GM12878 (cell line): ENCODE measurements at regions not wholly inside any gene's neighbourhood (a gene's known extent, or its start where the extent isn't known, plus 50 kb on each side); places are given as distances from the start of the nearest gene placed in this dataset.

Experiments used
- EGR1 ChIP-seq, 2 experiments: IDR thresholded peaks; 1 replicate in 1 of 2; 2 replicates in 1 of 2; pipeline ENCODE4 v1.6.1; 2011 to 2012; ENCODE audit warnings: low read depth in 2 of 2, low read length in 2 of 2, borderline replicate concordance in 1 of 2, mild to moderate bottlenecking in 1 of 2, moderate library complexity in 1 of 2
- ETV6 ChIP-seq, 2 experiments: fragments of 450-650 bp in 1 of 2; IDR thresholded peaks in 1 of 2; conservative IDR thresholded peaks in 1 of 2; 2 replicates each; pipeline ENCODE4 v1.6.1; 2014; ENCODE audit warnings: antibody characterized with exemption in 1 of 2, borderline replicate concordance in 1 of 2, low read depth in 1 of 2, mild to moderate bottlenecking in 1 of 2, moderate library complexity in 1 of 2
- FOXM1 ChIP-seq: IDR thresholded peaks from 2 replicates; pipeline ENCODE4 v1.6.1; 2012; ENCODE audit warnings: low read depth, mild to moderate bottlenecking, inconsistent platforms, low read length, moderate library complexity
- GABPA ChIP-seq: IDR thresholded peaks from 2 replicates; pipeline ENCODE4 v1.6.1; 2014; ENCODE audit warnings: antibody characterized with exemption, low read depth, mild to moderate bottlenecking, inconsistent platforms
- GATAD2B ChIP-seq: fragments of 450-650 bp; conservative IDR thresholded peaks from 2 replicates; pipeline ENCODE4 v1.6.1; 2017; ENCODE audit warnings: low read depth, mild to moderate bottlenecking, moderate library complexity
- IKZF1 ChIP-seq: fragments of 450-650 bp; conservative IDR thresholded peaks from 2 replicates; pipeline ENCODE4 v1.6.1; 2017; ENCODE audit warnings: antibody characterized with exemption, mild to moderate bottlenecking
- IRF4 ChIP-seq: IDR thresholded peaks from 2 replicates; pipeline ENCODE4 v1.6.1; 2011; ENCODE audit warnings: low read depth, low read length
- JUND ChIP-seq: IDR thresholded peaks from 2 replicates; pipeline ENCODE4 v1.6.1; 2012; ENCODE audit warnings: low read depth, mild to moderate bottlenecking, low read length, improper control_type of control experiment, moderate library complexity
- KAT2A ChIP-seq: conservative IDR thresholded peaks from 2 replicates; pipeline ENCODE4 v1.6.1; 2011; ENCODE audit warnings: low read depth, low read length; ENCODE audit not compliant: control insufficient read depth
- MTA2 ChIP-seq: fragments of 450-650 bp; IDR thresholded peaks from 2 replicates; pipeline ENCODE4 v1.6.1; 2016; ENCODE audit warnings: low read depth, mild to moderate bottlenecking, moderate library complexity
- PML ChIP-seq: IDR thresholded peaks from 2 replicates; pipeline ENCODE4 v1.6.1; 2012; ENCODE audit warnings: low read length, inconsistent platforms
- POU2F2 ChIP-seq: IDR thresholded peaks from 3 replicates; pipeline ENCODE4 v1.6.1; 2011; ENCODE audit warnings: low read depth, mild to moderate bottlenecking, low read length, borderline replicate concordance
- RAD51 ChIP-seq: fragments of 450-650 bp; IDR thresholded peaks from 2 replicates; pipeline ENCODE4 v1.6.1; 2016; ENCODE audit warnings: moderate library complexity, mild to moderate bottlenecking, inconsistent platforms
- RBBP5 ChIP-seq: fragments of 200-600 bp; sonication (generic); conservative IDR thresholded peaks from 2 replicates; pipeline ENCODE4 v1.6.1; 2016
- SP1 ChIP-seq: IDR thresholded peaks from one replicate; pipeline ENCODE4 v1.6.1; 2011; ENCODE audit warnings: low read depth, low read length
- ZBED1 ChIP-seq: IDR thresholded peaks from 2 replicates; pipeline ENCODE4 v1.6.1; 2016; ENCODE audit warnings: borderline replicate concordance
- ZBTB40 ChIP-seq: fragments of 450-650 bp; IDR thresholded peaks from 2 replicates; pipeline ENCODE4 v1.6.1; 2016; ENCODE audit warnings: mild to moderate bottlenecking, moderate library complexity, borderline replicate concordance
- ZNF207 ChIP-seq: fragments of 450-650 bp; IDR thresholded peaks from 2 replicates; pipeline ENCODE4 v1.6.1; 2014; ENCODE audit warnings: antibody characterized with exemption, mild to moderate bottlenecking, borderline replicate concordance
- ZNF217 ChIP-seq: fragments of 450-650 bp; IDR thresholded peaks from 2 replicates; pipeline ENCODE4 v1.6.1; 2017; ENCODE audit warnings: antibody characterized with exemption, mild to moderate bottlenecking
- TF ChIP-seq, protein P1 (sequence below): fragments of 450-650 bp; IDR thresholded peaks from 2 replicates; pipeline ENCODE4 v1.6.1; 2017; ENCODE audit warnings: antibody characterized with exemption, mild to moderate bottlenecking, moderate library complexity
- TF ChIP-seq, protein P2 (sequence below), 3 experiments: IDR thresholded peaks in 2 of 3; conservative IDR thresholded peaks in 1 of 3; 2 replicates each; pipeline ENCODE4 v1.5.1; 2011; ENCODE audit warnings: low read depth in 3 of 3, low read length in 3 of 3, mild to moderate bottlenecking in 3 of 3, control low read depth in 2 of 3, moderate library complexity in 2 of 3, inconsistent platforms in 1 of 3, mixed read lengths in 1 of 3; ENCODE audit not compliant: control insufficient read depth in 2 of 3, insufficient read depth in 1 of 3; ENCODE audit errors: extremely low read depth in 1 of 3

DNA sequence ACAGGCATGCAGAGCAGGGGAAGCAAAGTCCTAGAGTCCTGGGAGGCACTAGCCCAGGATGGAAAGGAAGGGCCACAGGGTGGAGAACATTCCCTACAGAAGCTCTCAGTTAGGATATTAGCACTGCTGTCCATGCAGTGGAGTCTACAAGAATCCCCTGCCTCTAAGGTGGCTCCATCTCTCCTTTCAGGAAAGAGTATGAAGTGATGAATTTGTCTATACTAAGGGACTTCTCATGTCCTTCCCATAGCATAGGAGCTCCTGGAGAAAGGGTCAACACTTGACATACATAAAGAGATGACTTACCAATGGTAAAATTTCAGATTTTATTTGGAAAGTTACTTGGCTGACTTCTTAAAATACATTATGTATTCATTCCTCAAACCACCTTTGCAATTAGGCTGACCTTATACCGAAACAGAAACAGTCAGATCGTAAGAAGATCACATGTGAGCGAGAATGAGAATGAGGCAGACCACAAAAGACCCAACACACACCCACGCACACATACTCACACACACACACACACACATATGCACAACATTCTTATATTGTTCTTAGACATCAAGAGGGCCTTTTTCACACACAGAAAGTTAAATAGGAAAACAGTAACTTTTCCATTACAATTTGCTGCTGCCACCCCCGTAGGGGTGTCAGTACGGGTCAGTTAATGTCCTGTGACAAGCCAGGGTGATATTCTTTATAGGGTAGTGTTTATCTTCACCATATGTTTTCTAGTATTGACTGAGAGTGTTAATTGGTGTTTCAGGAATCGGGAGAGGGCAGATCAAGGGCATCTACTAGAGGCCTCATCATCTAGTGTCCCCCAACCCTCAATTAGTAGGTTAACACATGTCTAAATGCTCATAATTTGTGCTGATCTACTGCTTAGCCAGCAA lies 159.4 kb downstream of the FAXC start (continued):
- TF ChIP-seq SP1 (peak; percentile 44), ZNF207 (no peak), RBBP5 (no peak), POU2F2 (peak; percentile 74; the same call in 2 of the 3 replicates), PML (peak; percentile 68; the same call in 1 of the 2 replicates), GATAD2B (peak; percentile 43; the same call in 1 of the 2 replicates), ZBTB40 (0 out of 2 replicates have a peak, but pooled peaks have one; percentile 9), FOXM1 (peak; percentile 86), MTA2 (peak; percentile 99), ETV6 (conservative IDR thresholded peaks at IDR 0.05 in 1 of 2, IDR thresholded peaks at IDR 0.05 in 1 of 2; ENCODE audit: borderline replicate concordance in 1 of 2, low read depth in 1 of 2) (peak in 1 of 2 experiments; percentile 62; a peak in 2 of 4 replicates), EGR1 (IDR thresholded peaks at IDR 0.05; ENCODE audit: borderline replicate concordance in 1 of 2, low read depth in 2 of 2, low read length in 2 of 2) (peak in 1 of 2 experiments; percentile 97; a peak in 2 of 3 replicates), GABPA (peak; percentile 73), RAD51 (peak; percentile 70), IRF4 (peak; percentile 98), IKZF1 (peak; percentile 85), ZNF217 (peak; percentile 82; the same call in 1 of the 2 replicates), JUND (peak; percentile 62; the same call in 1 of the 2 replicates), ZBED1 (peak; percentile 61; the same call in 1 of the 2 replicates), KAT2A (no peak)
- TF ChIP-seq, protein P1, sequence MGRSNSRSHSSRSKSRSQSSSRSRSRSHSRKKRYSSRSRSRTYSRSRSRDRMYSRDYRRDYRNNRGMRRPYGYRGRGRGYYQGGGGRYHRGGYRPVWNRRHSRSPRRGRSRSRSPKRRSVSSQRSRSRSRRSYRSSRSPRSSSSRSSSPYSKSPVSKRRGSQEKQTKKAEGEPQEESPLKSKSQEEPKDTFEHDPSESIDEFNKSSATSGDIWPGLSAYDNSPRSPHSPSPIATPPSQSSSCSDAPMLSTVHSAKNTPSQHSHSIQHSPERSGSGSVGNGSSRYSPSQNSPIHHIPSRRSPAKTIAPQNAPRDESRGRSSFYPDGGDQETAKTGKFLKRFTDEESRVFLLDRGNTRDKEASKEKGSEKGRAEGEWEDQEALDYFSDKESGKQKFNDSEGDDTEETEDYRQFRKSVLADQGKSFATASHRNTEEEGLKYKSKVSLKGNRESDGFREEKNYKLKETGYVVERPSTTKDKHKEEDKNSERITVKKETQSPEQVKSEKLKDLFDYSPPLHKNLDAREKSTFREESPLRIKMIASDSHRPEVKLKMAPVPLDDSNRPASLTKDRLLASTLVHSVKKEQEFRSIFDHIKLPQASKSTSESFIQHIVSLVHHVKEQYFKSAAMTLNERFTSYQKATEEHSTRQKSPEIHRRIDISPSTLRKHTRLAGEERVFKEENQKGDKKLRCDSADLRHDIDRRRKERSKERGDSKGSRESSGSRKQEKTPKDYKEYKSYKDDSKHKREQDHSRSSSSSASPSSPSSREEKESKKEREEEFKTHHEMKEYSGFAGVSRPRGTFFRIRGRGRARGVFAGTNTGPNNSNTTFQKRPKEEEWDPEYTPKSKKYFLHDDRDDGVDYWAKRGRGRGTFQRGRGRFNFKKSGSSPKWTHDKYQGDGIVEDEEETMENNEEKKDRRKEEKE = no peak
- TF ChIP-seq, protein P2, sequence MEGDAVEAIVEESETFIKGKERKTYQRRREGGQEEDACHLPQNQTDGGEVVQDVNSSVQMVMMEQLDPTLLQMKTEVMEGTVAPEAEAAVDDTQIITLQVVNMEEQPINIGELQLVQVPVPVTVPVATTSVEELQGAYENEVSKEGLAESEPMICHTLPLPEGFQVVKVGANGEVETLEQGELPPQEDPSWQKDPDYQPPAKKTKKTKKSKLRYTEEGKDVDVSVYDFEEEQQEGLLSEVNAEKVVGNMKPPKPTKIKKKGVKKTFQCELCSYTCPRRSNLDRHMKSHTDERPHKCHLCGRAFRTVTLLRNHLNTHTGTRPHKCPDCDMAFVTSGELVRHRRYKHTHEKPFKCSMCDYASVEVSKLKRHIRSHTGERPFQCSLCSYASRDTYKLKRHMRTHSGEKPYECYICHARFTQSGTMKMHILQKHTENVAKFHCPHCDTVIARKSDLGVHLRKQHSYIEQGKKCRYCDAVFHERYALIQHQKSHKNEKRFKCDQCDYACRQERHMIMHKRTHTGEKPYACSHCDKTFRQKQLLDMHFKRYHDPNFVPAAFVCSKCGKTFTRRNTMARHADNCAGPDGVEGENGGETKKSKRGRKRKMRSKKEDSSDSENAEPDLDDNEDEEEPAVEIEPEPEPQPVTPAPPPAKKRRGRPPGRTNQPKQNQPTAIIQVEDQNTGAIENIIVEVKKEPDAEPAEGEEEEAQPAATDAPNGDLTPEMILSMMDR (IDR thresholded peaks at IDR 0.05 in 2 of 3, conservative IDR thresholded peaks at IDR 0.05 in 1 of 3; ENCODE audit: control insufficient read depth in 2 of 3, extremely low read depth in 1 of 3, insufficient read depth in 1 of 3, low read depth in 3 of 3, low read length in 3 of 3) = no peak
